Right atrium auricular region (tissue), 2 donors: ENCODE measurements at regions not wholly inside any gene's neighbourhood (a gene's known extent, or its start where the extent isn't known, plus 50 kb on each side); places are given as distances from the start of the nearest gene placed in this dataset.

Source experiments
- DNase-seq: peaks from one replicate; pipeline ENCODE4 v3.0.0-alpha.2; 2019; ENCODE audit warnings: low spot score
- H3K27ac ChIP-seq, 2 donors: fragments of 200-600 bp; sonication (generic); 1 replicate in 1 of 2; 2 replicates in 1 of 2; pipeline ENCODE4 v1.5.1; 2016 to 2019
- H3K27me3 ChIP-seq, 2 donors: fragments of 200-600 bp; sonication (generic); one replicate each; pipeline versions ENCODE4 v1.5.1 to v1.6.0; 2017 to 2019
- H3K36me3 ChIP-seq: fragments of 200-600 bp; sonication (generic); one replicate; pipeline ENCODE4 v1.5.1; 2016
- H3K4me1 ChIP-seq, 2 donors: fragments of 200-600 bp; sonication (generic); one replicate each; pipeline versions ENCODE4 v1.5.1 to v1.6.0; 2017 to 2019
- H3K4me3 ChIP-seq, 2 donors: fragments of 200-600 bp; sonication (generic); 1 replicate in 1 of 2; 2 replicates in 1 of 2; pipeline ENCODE4 v1.5.1; 2017 to 2019; ENCODE audit warnings: mild to moderate bottlenecking in 1 of 2, moderate library complexity in 1 of 2
- H3K9me3 ChIP-seq, 2 donors: fragments of 200-600 bp; sonication (generic); one replicate each; pipeline ENCODE4 v1.5.1; 2019
- TF ChIP-seq, protein P1 (sequence below), 2 donors: fragments of 200-600 bp; sonication (generic); IDR thresholded peaks; one replicate each; pipeline ENCODE4 v1.5.1; 2019; ENCODE audit warnings: antibody characterized with exemption in 2 of 2

GRCh38 chr2:228599781-228600180 is 418.3 kb upstream of the SPHKAP start:
- H3K4me1 ChIP-seq, result no peaks in the 10 kb centered on the region
- no peaks in the 10 kb centered on the region for H3K9me3 ChIP-seq
- TF ChIP-seq, protein P1, sequence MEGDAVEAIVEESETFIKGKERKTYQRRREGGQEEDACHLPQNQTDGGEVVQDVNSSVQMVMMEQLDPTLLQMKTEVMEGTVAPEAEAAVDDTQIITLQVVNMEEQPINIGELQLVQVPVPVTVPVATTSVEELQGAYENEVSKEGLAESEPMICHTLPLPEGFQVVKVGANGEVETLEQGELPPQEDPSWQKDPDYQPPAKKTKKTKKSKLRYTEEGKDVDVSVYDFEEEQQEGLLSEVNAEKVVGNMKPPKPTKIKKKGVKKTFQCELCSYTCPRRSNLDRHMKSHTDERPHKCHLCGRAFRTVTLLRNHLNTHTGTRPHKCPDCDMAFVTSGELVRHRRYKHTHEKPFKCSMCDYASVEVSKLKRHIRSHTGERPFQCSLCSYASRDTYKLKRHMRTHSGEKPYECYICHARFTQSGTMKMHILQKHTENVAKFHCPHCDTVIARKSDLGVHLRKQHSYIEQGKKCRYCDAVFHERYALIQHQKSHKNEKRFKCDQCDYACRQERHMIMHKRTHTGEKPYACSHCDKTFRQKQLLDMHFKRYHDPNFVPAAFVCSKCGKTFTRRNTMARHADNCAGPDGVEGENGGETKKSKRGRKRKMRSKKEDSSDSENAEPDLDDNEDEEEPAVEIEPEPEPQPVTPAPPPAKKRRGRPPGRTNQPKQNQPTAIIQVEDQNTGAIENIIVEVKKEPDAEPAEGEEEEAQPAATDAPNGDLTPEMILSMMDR (IDR thresholded peaks at IDR 0.05), result no peak
- no peaks in the 10 kb centered on the region for H3K27me3 ChIP-seq
- H3K4me3 ChIP-seq, result no peak overlapping the region
- no peaks in the 10 kb centered on the region for H3K36me3 ChIP-seq
- no peak overlapping the region for H3K27ac ChIP-seq
- no peak for DNase-seq

GRCh38 chr2:228599297-228599696 is 417.8 kb upstream of the SPHKAP start:
- H3K4me1 ChIP-seq, result no peaks in the 10 kb centered on the region
- DNase-seq, result no peak
- no peak overlapping the region for H3K4me3 ChIP-seq
- H3K9me3 ChIP-seq, result no peaks in the 10 kb centered on the region
- TF ChIP-seq, protein P1 (IDR thresholded peaks at IDR 0.05), result no peak
- H3K36me3 ChIP-seq, result no peaks in the 10 kb centered on the region
- no peak overlapping the region for H3K27ac ChIP-seq
- no peaks in the 10 kb centered on the region for H3K27me3 ChIP-seq

- no peaks in the 10 kb centered on the region for H3K9me3 ChIP-seq
- H3K4me1 ChIP-seq, result no peaks in the 10 kb centered on the region
- no peak overlapping the region for H3K4me3 ChIP-seq
- no peaks in the 10 kb centered on the region for H3K36me3 ChIP-seq
- no peaks in the 10 kb centered on the region for H3K27me3 ChIP-seq
- H3K27ac ChIP-seq, result no peak overlapping the region
- TF ChIP-seq, protein P1 (IDR thresholded peaks at IDR 0.05), result no peak
- no peak for DNase-seq
These were observed 415.5 kb upstream of the SPHKAP start for GRCh38 chr2:228597032-228597431.

- no peaks in the 10 kb centered on the region for H3K27me3 ChIP-seq
- DNase-seq, result no peak
- H3K36me3 ChIP-seq, result no peaks in the 10 kb centered on the region
- H3K4me1 ChIP-seq, result no peaks in the 10 kb centered on the region
- TF ChIP-seq, protein P1 (IDR thresholded peaks at IDR 0.05), result no peak
- no peaks in the 10 kb centered on the region for H3K9me3 ChIP-seq
- no peak overlapping the region for H3K27ac ChIP-seq
- H3K4me3 ChIP-seq, result no peak overlapping the region
These were observed 412.5 kb upstream of the SPHKAP start for GRCh38 chr2:228594012-228594411.

- TF ChIP-seq, protein P1 (IDR thresholded peaks at IDR 0.05), result no peak
- Histone ChIP-seq H3K4me1 (no peaks in the 10 kb centered on the region), H3K27me3 (no peaks in the 10 kb centered on the region), H3K4me3 (no peak overlapping the region), H3K36me3 (no peaks in the 10 kb centered on the region), H3K27ac (no peak overlapping the region), H3K9me3 (no peaks in the 10 kb centered on the region)
- DNase-seq, result no peak
These were observed 411.4 kb upstream of the SPHKAP start for GRCh38 chr2:228592925-228593324.

GRCh38 chr2:228590681-228591080 is 409.2 kb upstream of the SPHKAP start:
- no peak overlapping the region for H3K27ac ChIP-seq
- no peak for DNase-seq
- H3K4me3 ChIP-seq, result no peak overlapping the region
- H3K9me3 ChIP-seq, result no peaks in the 10 kb centered on the region
- H3K27me3 ChIP-seq, result no peaks in the 10 kb centered on the region
- H3K36me3 ChIP-seq, result no peaks in the 10 kb centered on the region
- no peaks in the 10 kb centered on the region for H3K4me1 ChIP-seq
- TF ChIP-seq, protein P1 (IDR thresholded peaks at IDR 0.05), result no peak
